CD4-positive, alpha-beta T cell (primary cell): ENCODE measurements at regions not wholly inside any gene's neighbourhood (a gene's known extent, or its start where the extent isn't known, plus 50 kb on each side); places are given as distances from the start of the nearest gene placed in this dataset.

Source experiments
- ATAC-seq: fragments of 200-7000 bp; cut with Tn5 transposase; one replicate; pipeline ENCODE4 v1.10.0; 2022; ENCODE audit warnings: mild to moderate bottlenecking; ENCODE audit not compliant: poor library complexity
- CTCF ChIA-PET: fragments of 350-600 bp; sonication (Branson Sonifier 250); formaldehyde crosslinking; loops from one replicate; lab custom pipeline; 2021; ENCODE audit warnings: antibody characterized with exemption, inconsistent platforms; lab: Charles Lee
- POLR2A ChIA-PET: fragments of 350-600 bp; sonication (Branson Sonifier 250); formaldehyde crosslinking; loops from one replicate; lab custom pipeline; 2021; ENCODE audit warnings: antibody characterized with exemption, inconsistent platforms; lab: Charles Lee
- DNase-seq, 14 experiments: peaks; one replicate each; pipeline ENCODE4 v3.0.0-alpha.2; 2013 to 2020; ENCODE audit warnings: mixed read lengths in 2 of 14
- H3K27ac ChIP-seq, 2 donors: one replicate each; pipeline versions ENCODE4 v1.5.1 to v1.7.0; 2013; ENCODE audit warnings: low read length in 2 of 2, low read depth in 1 of 2, mild to moderate bottlenecking in 1 of 2
- H3K27me3 ChIP-seq, 2 experiments: 1 replicate in 1 of 2; 2 replicates in 1 of 2; pipeline versions ENCODE4 v1.6.1 to v1.7.0; 2013; ENCODE audit warnings: low read length in 2 of 2, control low read depth in 1 of 2, mild to moderate bottlenecking in 1 of 2, moderate library complexity in 1 of 2; ENCODE audit not compliant: insufficient read depth in 2 of 2, control insufficient read depth in 1 of 2
- H3K36me3 ChIP-seq: one replicate; pipeline ENCODE4 v1.6.1; 2013; ENCODE audit warnings: low read length, control low read depth; ENCODE audit not compliant: insufficient read depth
- H3K4me1 ChIP-seq: one replicate; pipeline ENCODE4 v1.6.1; 2013; ENCODE audit warnings: low read length, control low read depth; ENCODE audit not compliant: insufficient read depth
- H3K4me3 ChIP-seq: one replicate; pipeline ENCODE4 v1.5.1; 2013; ENCODE audit warnings: mild to moderate bottlenecking, low read length, moderate library complexity
- H3K9me3 ChIP-seq, 2 experiments: 1 replicate in 1 of 2; 2 replicates in 1 of 2; pipeline versions ENCODE4 v1.6.1 to v1.7.0; 2013; ENCODE audit warnings: low read length in 2 of 2, mild to moderate bottlenecking in 2 of 2, control low read depth in 1 of 2, moderate library complexity in 1 of 2; ENCODE audit not compliant: control insufficient read depth in 1 of 2, insufficient read depth in 1 of 2
- H3K27ac Mint-ChIP-seq: one replicate; pipeline ENCODE4 v1.8.0; 2020; ENCODE audit warnings: mixed read lengths
- H3K27me3 Mint-ChIP-seq: one replicate; pipeline ENCODE4 v1.8.0; 2021; ENCODE audit warnings: mixed read lengths
- H3K36me3 Mint-ChIP-seq: one replicate; pipeline ENCODE4 v1.8.0; 2021; ENCODE audit warnings: low read depth, mixed read lengths
- H3K4me1 Mint-ChIP-seq: one replicate; pipeline ENCODE4 v1.8.0; 2021; ENCODE audit warnings: low read depth, mixed read lengths
- H3K4me3 Mint-ChIP-seq: one replicate; pipeline ENCODE4 v1.8.0; 2020; ENCODE audit warnings: mild to moderate bottlenecking, mixed read lengths
- H3K9me3 Mint-ChIP-seq: one replicate; pipeline ENCODE4 v1.8.0; 2020; ENCODE audit warnings: mixed read lengths
- CTCF ChIP-seq: fragments of 200-600 bp; IDR thresholded peaks from one replicate; pipeline ENCODE4 v1.8.0; 2022; ENCODE audit warnings: antibody characterized with exemption, mild to moderate bottlenecking
- intact Hi-C, 2 experiments: fragments of 100-400 bp; cut with DNase I in 1 of 2; cut with micrococcal nuclease in 1 of 2; formaldehyde crosslinking; loops; one replicate each; pipeline versions ENCODE4 v1.15.1 to v1.9.0; 2023 to 2025; cut with DNase I, micrococcal nuclease

- H3K4me3 Mint-ChIP-seq: no peak overlapping the region
- H3K4me1 ChIP-seq: no peaks in the 10 kb centered on the region
- no peak for DNase-seq
- H3K4me3 ChIP-seq: no peak overlapping the region
- H3K27me3 Mint-ChIP-seq: peaks cover 68% of the 10 kb centered on the region
- no peaks in the 10 kb centered on the region for H3K4me1 Mint-ChIP-seq
- ChIA-PET POLR2A (no interaction called here), CTCF (no interaction called here)
- peaks cover 16 to 31% of the 10 kb centered on the region in 2 experiments for H3K27me3 ChIP-seq
- no peak for TF ChIP-seq CTCF
- no peak for ATAC-seq
- intact Hi-C loops: no loop called here
- no peak overlapping the region for H3K27ac ChIP-seq
- no peaks in the 10 kb centered on the region for H3K36me3 ChIP-seq
- H3K9me3 Mint-ChIP-seq: no peaks in the 10 kb centered on the region
- H3K9me3 ChIP-seq: peaks cover 0 to 6% of the 10 kb centered on the region in 2 experiments
- no peaks in the 10 kb centered on the region for H3K36me3 Mint-ChIP-seq
- H3K27ac Mint-ChIP-seq: no peak overlapping the region
Observed at GRCh38 chr3:127427666-127428065, 139.8 kb upstream of the PRR20G start.

DNA sequence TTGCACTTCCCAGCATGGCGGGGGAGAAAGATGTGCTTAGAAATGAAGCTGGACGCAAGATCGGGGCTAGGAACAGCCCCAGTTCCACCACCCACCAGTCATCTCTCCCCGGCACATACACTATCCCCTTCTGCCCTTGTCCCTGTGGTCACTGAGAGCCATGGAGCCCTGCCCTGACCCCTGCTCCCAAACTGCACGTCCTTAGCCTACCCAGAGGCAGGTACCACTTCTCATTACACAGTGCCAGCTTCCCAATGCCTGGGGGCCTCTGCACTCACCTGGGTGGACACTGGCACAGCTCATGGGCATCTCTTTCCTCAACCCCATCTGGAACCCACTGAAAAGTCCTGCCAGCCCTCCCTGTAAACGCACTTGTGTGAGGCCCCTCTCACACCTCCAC, 139.3 kb upstream of the PRR20G start:
- peaks cover 16 to 31% of the 10 kb centered on the region in 2 experiments for H3K27me3 ChIP-seq
- no peaks in the 10 kb centered on the region for H3K4me1 Mint-ChIP-seq
- H3K27ac Mint-ChIP-seq: no peak overlapping the region
- intact Hi-C loops: no loop called here
- DNase-seq: no peak
- peaks cover 71% of the 10 kb centered on the region for H3K27me3 Mint-ChIP-seq
- H3K9me3 ChIP-seq: peaks cover 0 to 6% of the 10 kb centered on the region in 2 experiments
- no peaks in the 10 kb centered on the region for H3K36me3 ChIP-seq
- TF ChIP-seq CTCF: no peak
- CTCF ChIA-PET: no interaction called here
- H3K9me3 Mint-ChIP-seq: no peaks in the 10 kb centered on the region
- no peak overlapping the region for H3K4me3 Mint-ChIP-seq
- H3K27ac ChIP-seq: no peak overlapping the region
- POLR2A ChIA-PET: no interaction called here
- no peak overlapping the region for H3K4me3 ChIP-seq
- ATAC-seq: no peak
- H3K4me1 ChIP-seq: no peaks in the 10 kb centered on the region
- H3K36me3 Mint-ChIP-seq: no peaks in the 10 kb centered on the region

GRCh38 chr3:127426444-127427153, 138.8 kb upstream of the PRR20G start:
- ATAC-seq: no peak
- no peaks in the 10 kb centered on the region for H3K9me3 Mint-ChIP-seq
- H3K4me1 Mint-ChIP-seq: no peaks in the 10 kb centered on the region
- no peak for DNase-seq
- H3K9me3 ChIP-seq: peaks cover 0 to 6% of the 10 kb centered on the region in 2 experiments
- peaks cover 71% of the 10 kb centered on the region for H3K27me3 Mint-ChIP-seq
- H3K27ac ChIP-seq: no peak overlapping the region
- H3K4me3 Mint-ChIP-seq: no peak overlapping the region
- no peaks in the 10 kb centered on the region for H3K36me3 ChIP-seq
- peaks cover 16 to 31% of the 10 kb centered on the region in 2 experiments for H3K27me3 ChIP-seq
- H3K4me3 ChIP-seq: no peak overlapping the region
- H3K4me1 ChIP-seq: no peaks in the 10 kb centered on the region
- ChIA-PET CTCF (no interaction called here), POLR2A (no interaction called here)
- H3K27ac Mint-ChIP-seq: no peak overlapping the region
- no peak for TF ChIP-seq CTCF
- H3K36me3 Mint-ChIP-seq: no peaks in the 10 kb centered on the region
- intact Hi-C loops: no loop called here
